ENCODE measurements at regions not wholly inside any gene's neighbourhood (a gene's known extent, or its start where the extent isn't known, plus 50 kb on each side); places are given as distances from the start of the nearest gene placed in this dataset.

- TF ChIP-seq, protein P1, sequence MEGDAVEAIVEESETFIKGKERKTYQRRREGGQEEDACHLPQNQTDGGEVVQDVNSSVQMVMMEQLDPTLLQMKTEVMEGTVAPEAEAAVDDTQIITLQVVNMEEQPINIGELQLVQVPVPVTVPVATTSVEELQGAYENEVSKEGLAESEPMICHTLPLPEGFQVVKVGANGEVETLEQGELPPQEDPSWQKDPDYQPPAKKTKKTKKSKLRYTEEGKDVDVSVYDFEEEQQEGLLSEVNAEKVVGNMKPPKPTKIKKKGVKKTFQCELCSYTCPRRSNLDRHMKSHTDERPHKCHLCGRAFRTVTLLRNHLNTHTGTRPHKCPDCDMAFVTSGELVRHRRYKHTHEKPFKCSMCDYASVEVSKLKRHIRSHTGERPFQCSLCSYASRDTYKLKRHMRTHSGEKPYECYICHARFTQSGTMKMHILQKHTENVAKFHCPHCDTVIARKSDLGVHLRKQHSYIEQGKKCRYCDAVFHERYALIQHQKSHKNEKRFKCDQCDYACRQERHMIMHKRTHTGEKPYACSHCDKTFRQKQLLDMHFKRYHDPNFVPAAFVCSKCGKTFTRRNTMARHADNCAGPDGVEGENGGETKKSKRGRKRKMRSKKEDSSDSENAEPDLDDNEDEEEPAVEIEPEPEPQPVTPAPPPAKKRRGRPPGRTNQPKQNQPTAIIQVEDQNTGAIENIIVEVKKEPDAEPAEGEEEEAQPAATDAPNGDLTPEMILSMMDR (conservative IDR thresholded peaks at IDR 0.05 in 1 of 2, IDR thresholded peaks at IDR 0.05 in 1 of 2; ENCODE audit: extremely low read depth in 1 of 2, insufficient read depth in 1 of 2, low read depth in 1 of 2, low read length in 2 of 2): no peak
- TF ChIP-seq EZH2 (IDR thresholded peaks at IDR 0.05; ENCODE audit: borderline replicate concordance, low read length): no peak
These were observed 270.5 kb downstream of the OSTF1 start for GRCh38 chr9:75358846-75359245.
